Common myeloid progenitor, CD34-positive (primary cell): ENCODE measurements at regions not wholly inside any gene's neighbourhood (a gene's known extent, or its start where the extent isn't known, plus 50 kb on each side); places are given as distances from the start of the nearest gene placed in this dataset.

Experiments used
- CTCF ChIA-PET: fragments of 350-600 bp; sonication (Branson Sonifier 250); formaldehyde crosslinking; loops from one replicate; lab custom pipeline; 2021; ENCODE audit warnings: antibody characterized with exemption; lab: Charles Lee
- POLR2A ChIA-PET: fragments of 350-600 bp; sonication (Branson Sonifier 250); formaldehyde crosslinking; loops from one replicate; lab custom pipeline; 2021; ENCODE audit warnings: antibody characterized with exemption; lab: Charles Lee
- DNase-seq, 3 donors: peaks; one replicate each; pipeline versions ENCODE4 v3.0.0 to v3.0.0-alpha.2; 2013
- H3K27ac ChIP-seq, 2 experiments: 1 replicate in 1 of 2; 2 replicates in 1 of 2; pipeline ENCODE4 v1.7.0; 2013; ENCODE audit warnings: inconsistent platforms in 2 of 2, low read length in 2 of 2, mild to moderate bottlenecking in 2 of 2, low read depth in 1 of 2, moderate library complexity in 1 of 2; ENCODE audit not compliant: severe bottlenecking in 2 of 2, insufficient read depth in 1 of 2, poor library complexity in 1 of 2
- H3K27me3 ChIP-seq, 5 experiments: replicated peaks in 2 of 5; 1 replicate in 3 of 5; 2 replicates in 2 of 5; pipeline versions ENCODE4 v1.6.1 to v1.7.0; 2013; ENCODE audit warnings: low read length in 4 of 5, mild to moderate bottlenecking in 2 of 5, moderate library complexity in 2 of 5, inconsistent platforms in 1 of 5; ENCODE audit not compliant: insufficient read depth in 5 of 5, control insufficient read depth in 4 of 5
- H3K36me3 ChIP-seq, 4 experiments: 1 replicate in 2 of 4; 2 replicates in 2 of 4; pipeline versions ENCODE4 v1.6.1 to v1.7.0; 2013; ENCODE audit warnings: low read length in 3 of 4, control low read depth in 1 of 4, mild to moderate bottlenecking in 1 of 4; ENCODE audit not compliant: control insufficient read depth in 4 of 4, insufficient read depth in 4 of 4
- H3K4me1 ChIP-seq, 4 experiments: 1 replicate in 3 of 4; 2 replicates in 1 of 4; pipeline versions ENCODE4 v1.6.1 to v1.7.1; 2013; ENCODE audit warnings: low read length in 3 of 4, mild to moderate bottlenecking in 3 of 4, control low read depth in 1 of 4, inconsistent platforms in 1 of 4, moderate library complexity in 1 of 4; ENCODE audit not compliant: control insufficient read depth in 4 of 4, insufficient read depth in 4 of 4; ENCODE audit errors: control extremely low read depth in 1 of 4
- H3K4me3 ChIP-seq, 7 experiments: 1 replicate in 4 of 7; 2 replicates in 3 of 7; pipeline versions ENCODE4 v1.5.1 to v1.7.0; 2013; ENCODE audit warnings: mild to moderate bottlenecking in 7 of 7, low read length in 6 of 7, moderate library complexity in 6 of 7, inconsistent platforms in 2 of 7, low read depth in 2 of 7, control low read depth in 1 of 7; ENCODE audit not compliant: insufficient read depth in 4 of 7, control insufficient read depth in 1 of 7; ENCODE audit errors: extremely low read depth in 1 of 7
- H3K9me3 ChIP-seq, 5 experiments: 1 replicate in 4 of 5; 2 replicates in 1 of 5; pipeline versions ENCODE4 v1.6.1 to v1.7.1; 2013; ENCODE audit warnings: low read length in 4 of 5, mild to moderate bottlenecking in 2 of 5, inconsistent platforms in 1 of 5, low read depth in 1 of 5, moderate library complexity in 1 of 5; ENCODE audit not compliant: control insufficient read depth in 4 of 5, insufficient read depth in 2 of 5; ENCODE audit errors: control extremely low read depth in 1 of 5
- WGBS: methylation state at CpG from one replicate; pipeline ENCODE4 v1.1.5; 2013; ENCODE audit not compliant: insufficient coverage; 5-methylcytosine and 5-hydroxymethylcytosine counted together

GRCh38 chr1:81052162-81052561 lies 748.6 kb upstream of the ADGRL2 start:
- no CpG with 5 or more reads among the region's 2 CpGs for WGBS

GRCh38 chr1:81050390-81050789 lies 750.3 kb upstream of the ADGRL2 start:
- H3K36me3 ChIP-seq, result no peaks in the 10 kb centered on the region
- no peaks in the 10 kb centered on the region for H3K9me3 ChIP-seq
- no peaks in the 10 kb centered on the region for H3K4me1 ChIP-seq
- POLR2A ChIA-PET, result no interaction called here
- H3K27ac ChIP-seq, result no peak overlapping the region
- no peaks in the 10 kb centered on the region for H3K27me3 ChIP-seq
- H3K4me3 ChIP-seq, result no peak overlapping the region
- CTCF ChIA-PET, result no interaction called here
- no peak for DNase-seq
- WGBS, result no CpG with 5 or more reads among the region's 1 CpG

More at GRCh38 chr1:81052162-81052561, 748.6 kb upstream of the ADGRL2 start:
- ChIA-PET CTCF (no interaction called here), POLR2A (no interaction called here)
- no peaks in the 10 kb centered on the region for H3K9me3 ChIP-seq
- no peak overlapping the region for H3K4me3 ChIP-seq
- H3K27me3 ChIP-seq, result no peaks in the 10 kb centered on the region
- no peak for DNase-seq
- no peak overlapping the region for H3K27ac ChIP-seq
- H3K4me1 ChIP-seq, result no peaks in the 10 kb centered on the region
- H3K36me3 ChIP-seq, result no peaks in the 10 kb centered on the region

- Histone ChIP-seq H3K4me3 (no peak overlapping the region), H3K27me3 (no peaks in the 10 kb centered on the region), H3K4me1 (no peaks in the 10 kb centered on the region), H3K27ac (no peak overlapping the region), H3K36me3 (no peaks in the 10 kb centered on the region), H3K9me3 (no peaks in the 10 kb centered on the region)
- POLR2A ChIA-PET, result no interaction called here
- 100% methylated on average over 1 of the region's 2 CpGs for WGBS
- CTCF ChIA-PET, result no interaction called here
- no peak for DNase-seq
Observed at GRCh38 chr1:81044708-81045107, 756.0 kb upstream of the ADGRL2 start.

GRCh38 chr1:81042225-81042624 lies 758.5 kb upstream of the ADGRL2 start:
- no peak overlapping the region for H3K27ac ChIP-seq
- ChIA-PET POLR2A (no interaction called here), CTCF (no interaction called here)
- no peaks in the 10 kb centered on the region for H3K27me3 ChIP-seq
- no peaks in the 10 kb centered on the region for H3K4me1 ChIP-seq
- H3K9me3 ChIP-seq, result peaks cover 0 to 3% (median 0%) of the 10 kb centered on the region in 5 experiments
- no peak for DNase-seq
- WGBS, result no CpG with 5 or more reads among the region's 1 CpG
- H3K36me3 ChIP-seq, result no peaks in the 10 kb centered on the region
- no peak overlapping the region for H3K4me3 ChIP-seq

- no peaks in the 10 kb centered on the region for H3K4me1 ChIP-seq
- WGBS, result 100% methylated on average over 1 of the region's 1 CpG
- CTCF ChIA-PET, result interaction anchor here (0.7 kb wide), 1 partner anchor 226 kb away, joined by 3 read pairs; no protein-coding TSS in a partner anchor
- H3K27ac ChIP-seq, result no peak overlapping the region
- no peaks in the 10 kb centered on the region for H3K27me3 ChIP-seq
- no peaks in the 10 kb centered on the region for H3K9me3 ChIP-seq
- H3K4me3 ChIP-seq, result no peak overlapping the region
- no peaks in the 10 kb centered on the region for H3K36me3 ChIP-seq
- DNase-seq, result no peak
- POLR2A ChIA-PET, result no interaction called here
Observed at GRCh38 chr1:81034291-81034690, 766.4 kb upstream of the ADGRL2 start.

- Histone ChIP-seq H3K4me1 (no peaks in the 10 kb centered on the region), H3K27me3 (no peaks in the 10 kb centered on the region), H3K27ac (no peak overlapping the region), H3K4me3 (no peak overlapping the region), H3K9me3 (no peaks in the 10 kb centered on the region), H3K36me3 (no peaks in the 10 kb centered on the region)
- ChIA-PET CTCF (no interaction called here), POLR2A (no interaction called here)
- 98% methylated on average over 4 of the region's 5 CpGs for WGBS
- no peak for DNase-seq
Observed at GRCh38 chr1:81032973-81033425, 767.7 kb upstream of the ADGRL2 start.

- Histone ChIP-seq H3K27me3 (no peaks in the 10 kb centered on the region), H3K4me3 (no peak overlapping the region), H3K9me3 (no peaks in the 10 kb centered on the region), H3K27ac (no peak overlapping the region), H3K4me1 (no peaks in the 10 kb centered on the region), H3K36me3 (no peaks in the 10 kb centered on the region)
- no peak for DNase-seq
- CTCF ChIA-PET, result interaction anchor here (0.7 kb wide), 1 partner anchor 58 kb away, joined by 3 read pairs; no protein-coding TSS in a partner anchor
- WGBS, result 91% methylated on average over 4 of the region's 7 CpGs
- POLR2A ChIA-PET, result no interaction called here
Observed at GRCh38 chr1:81032374-81032773, 768.4 kb upstream of the ADGRL2 start.
